ENCODE measurements at regions not wholly inside any gene's neighbourhood (a gene's known extent, or its start where the extent isn't known, plus 50 kb on each side); places are given as distances from the start of the nearest gene placed in this dataset.

GRCh38 chr2:139378373-139378772 is 598.2 kb upstream of the NXPH2 start:
- 76 to 78% methylated on average over 3 of the region's 3 CpGs for WGBS, 2 donors
- no peaks in the 10 kb centered on the region for H3K9me3 ChIP-seq
- DNase-seq (no peak), ATAC-seq (ENCODE audit: low FRiP score in 2 of 2) (no peak)
- H3K36me3 ChIP-seq: no peaks in the 10 kb centered on the region
- TF ChIP-seq, protein P1, sequence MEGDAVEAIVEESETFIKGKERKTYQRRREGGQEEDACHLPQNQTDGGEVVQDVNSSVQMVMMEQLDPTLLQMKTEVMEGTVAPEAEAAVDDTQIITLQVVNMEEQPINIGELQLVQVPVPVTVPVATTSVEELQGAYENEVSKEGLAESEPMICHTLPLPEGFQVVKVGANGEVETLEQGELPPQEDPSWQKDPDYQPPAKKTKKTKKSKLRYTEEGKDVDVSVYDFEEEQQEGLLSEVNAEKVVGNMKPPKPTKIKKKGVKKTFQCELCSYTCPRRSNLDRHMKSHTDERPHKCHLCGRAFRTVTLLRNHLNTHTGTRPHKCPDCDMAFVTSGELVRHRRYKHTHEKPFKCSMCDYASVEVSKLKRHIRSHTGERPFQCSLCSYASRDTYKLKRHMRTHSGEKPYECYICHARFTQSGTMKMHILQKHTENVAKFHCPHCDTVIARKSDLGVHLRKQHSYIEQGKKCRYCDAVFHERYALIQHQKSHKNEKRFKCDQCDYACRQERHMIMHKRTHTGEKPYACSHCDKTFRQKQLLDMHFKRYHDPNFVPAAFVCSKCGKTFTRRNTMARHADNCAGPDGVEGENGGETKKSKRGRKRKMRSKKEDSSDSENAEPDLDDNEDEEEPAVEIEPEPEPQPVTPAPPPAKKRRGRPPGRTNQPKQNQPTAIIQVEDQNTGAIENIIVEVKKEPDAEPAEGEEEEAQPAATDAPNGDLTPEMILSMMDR (IDR thresholded peaks at IDR 0.05): no peak
- TF ChIP-seq EP300 (IDR thresholded peaks at IDR 0.05): no peak
- TF ChIP-seq POLR2A (IDR thresholded peaks at IDR 0.05): no peak
- TF ChIP-seq POLR2AphosphoS5 (IDR thresholded peaks at IDR 0.05): no peak
- no peaks in the 10 kb centered on the region for H3K4me1 ChIP-seq
- H3K27ac ChIP-seq: no peak overlapping the region
- no peaks in the 10 kb centered on the region for H3K27me3 ChIP-seq
- no peak overlapping the region for H3K4me3 ChIP-seq

GRCh38 chr2:139374296-139374850 is 594.2 kb upstream of the NXPH2 start:
- no peak overlapping the region for H3K27ac ChIP-seq
- TF ChIP-seq, protein P1 (IDR thresholded peaks at IDR 0.05): no peak
- TF ChIP-seq POLR2AphosphoS5 (IDR thresholded peaks at IDR 0.05): no peak
- no peak for TF ChIP-seq EP300 (IDR thresholded peaks at IDR 0.05)
- no peak for TF ChIP-seq POLR2A (IDR thresholded peaks at IDR 0.05)
- no peak for DNase-seq
- H3K4me3 ChIP-seq: no peak overlapping the region
- no peak for ATAC-seq (ENCODE audit: low FRiP score in 2 of 2)
- 67 to 77% methylated on average over 4 of the region's 4 CpGs for WGBS, 2 donors
- no peaks in the 10 kb centered on the region for H3K36me3 ChIP-seq
- H3K27me3 ChIP-seq: no peaks in the 10 kb centered on the region
- H3K9me3 ChIP-seq: no peaks in the 10 kb centered on the region
- no peaks in the 10 kb centered on the region for H3K4me1 ChIP-seq

GRCh38 chr2:139369423-139370409 is 589.5 kb upstream of the NXPH2 start:
- WGBS, 2 donors: 65 to 74% methylated on average over 4 of the region's 4 CpGs
- DNase-seq (no peak), ATAC-seq (ENCODE audit: low FRiP score in 2 of 2) (no peak)
- H3K4me1 ChIP-seq: no peaks in the 10 kb centered on the region
- TF ChIP-seq POLR2A (IDR thresholded peaks at IDR 0.05) (no peak), EP300 (IDR thresholded peaks at IDR 0.05) (no peak), POLR2AphosphoS5 (IDR thresholded peaks at IDR 0.05) (no peak)
- TF ChIP-seq, protein P1 (IDR thresholded peaks at IDR 0.05): no peak
- H3K27me3 ChIP-seq: no peaks in the 10 kb centered on the region
- H3K36me3 ChIP-seq: no peaks in the 10 kb centered on the region
- H3K9me3 ChIP-seq: no peaks in the 10 kb centered on the region
- no peak overlapping the region for H3K27ac ChIP-seq
- H3K4me3 ChIP-seq: no peak overlapping the region

- Histone ChIP-seq H3K4me1 (no peaks in the 10 kb centered on the region), H3K36me3 (no peaks in the 10 kb centered on the region), H3K27ac (no peak overlapping the region), H3K27me3 (no peaks in the 10 kb centered on the region), H3K9me3 (no peaks in the 10 kb centered on the region), H3K4me3 (no peak overlapping the region)
- ATAC-seq (ENCODE audit: low FRiP score in 2 of 2): no peak
- DNase-seq: no peak
- WGBS, 2 donors: 60 to 71% methylated on average over 6 of the region's 6 CpGs
- TF ChIP-seq POLR2A (IDR thresholded peaks at IDR 0.05): no peak
Measured at GRCh38 chr2:139367416-139367815, 587.2 kb upstream of the NXPH2 start.

- TF ChIP-seq EP300 (IDR thresholded peaks at IDR 0.05) (no peak), POLR2AphosphoS5 (IDR thresholded peaks at IDR 0.05) (no peak)
- ATAC-seq (ENCODE audit: low FRiP score in 2 of 2) (peak in 1 of 2 donors; percentile 43), DNase-seq (peak in 1 of 2 donors; percentile 29)
- 59 to 64% methylated on average over 2 of the region's 2 CpGs for WGBS, 2 donors
- Histone ChIP-seq H3K9me3 (no peaks in the 10 kb centered on the region), H3K4me1 (no peaks in the 10 kb centered on the region), H3K27me3 (no peaks in the 10 kb centered on the region), H3K4me3 (no peak overlapping the region), H3K36me3 (no peaks in the 10 kb centered on the region), H3K27ac (no peak overlapping the region)
Measured at GRCh38 chr2:139366681-139367080, 586.5 kb upstream of the NXPH2 start.

Measured in upper lobe of left lung (tissue), 6 donors.